HuH-7.5 (cell line): ENCODE measurements at regions not wholly inside any gene's neighbourhood (a gene's known extent, or its start where the extent isn't known, plus 50 kb on each side); places are given as distances from the start of the nearest gene placed in this dataset.
"Not testable (repeated sequence)": the region's sequence is repeated elsewhere in the genome, so short reads cannot be mapped to it uniquely, and the experiment has no call there.

ENCODE experiments used
- DNase-seq: peaks from one replicate; pipeline ENCODE4 v3.0.0; 2011; ENCODE audit warnings: low spot score

- no peak for DNase-seq
These were observed 190.1 kb upstream of the E2F8 start for GRCh38 chr11:19430754-19431398.

- no peak for DNase-seq
These were observed 189.6 kb upstream of the E2F8 start for GRCh38 chr11:19430346-19430745.

GRCh38 chr11:19429108-19429760 is 188.5 kb upstream of the E2F8 start:
- no peak for DNase-seq

- no peak for DNase-seq
These were observed 187.7 kb upstream of the E2F8 start for GRCh38 chr11:19428206-19429002.

- DNase-seq: no peak
These were observed 186.1 kb upstream of the E2F8 start for GRCh38 chr11:19426756-19427403.

- no peak for DNase-seq
These were observed 185.4 kb upstream of the E2F8 start for GRCh38 chr11:19426011-19426755.

- no peak for DNase-seq
These were observed 181.5 kb upstream of the E2F8 start for GRCh38 chr11:19422276-19422675.

GRCh38 chr11:19420868-19421533 is 180.3 kb upstream of the E2F8 start:
- DNase-seq: no peak

GRCh38 chr11:19419808-19420207 is 179.1 kb upstream of the E2F8 start:
- no peak for DNase-seq

- DNase-seq: no peak
These were observed 178.4 kb upstream of the E2F8 start for GRCh38 chr11:19419021-19419750.

GRCh38 chr11:19418221-19418620 is 177.5 kb upstream of the E2F8 start:
- no peak for DNase-seq

- DNase-seq: not testable (repeated sequence)
These were observed 171.3 kb upstream of the E2F8 start for GRCh38 chr11:19412070-19412469.

GRCh38 chr11:19410032-19410431 is 169.3 kb upstream of the E2F8 start:
- no peak for DNase-seq

GRCh38 chr11:19409307-19409706 is 168.6 kb upstream of the E2F8 start:
- DNase-seq: no peak

- no peak for DNase-seq
These were observed 167.0 kb upstream of the E2F8 start for GRCh38 chr11:19407677-19408270.

- DNase-seq: no peak
These were observed 165.2 kb upstream of the E2F8 start for GRCh38 chr11:19405966-19406365.

- no peak for DNase-seq
These were observed 164.0 kb upstream of the E2F8 start for GRCh38 chr11:19404787-19405186.

- no peak for DNase-seq
These were observed 162.6 kb upstream of the E2F8 start for GRCh38 chr11:19403196-19403895.

GRCh38 chr11:19400296-19400695 is 159.6 kb upstream of the E2F8 start:
- no peak for DNase-seq
